ENCODE measurements at regions not wholly inside any gene's neighbourhood (a gene's known extent, or its start where the extent isn't known, plus 50 kb on each side); places are given as distances from the start of the nearest gene placed in this dataset.

GRCh38 chr16:65510241-65510640 lies 388.4 kb upstream of the CDH11 start:
- ChIA-PET POLR2A (no interaction called here), CTCF (no interaction called here)
- ATAC-seq (no peak), DNase-seq (ENCODE audit: low spot score) (peak; percentile 20)
- Mint-ChIP-seq H3K27me3 (ENCODE audit: low read depth) (no peaks in the 10 kb centered on the region), H3K9me3 (peaks cover 7% of the 10 kb centered on the region; the same call in 1 of the 2 replicates), H3K4me3 (no peak overlapping the region), H3K4me1 (peaks cover 12% of the 10 kb centered on the region), H3K27ac (no peak overlapping the region), H3K36me3 (no peaks in the 10 kb centered on the region)
- TF ChIP-seq ZNF317 (CRISPR knock-in tag; IDR thresholded peaks at IDR 0.05; ENCODE audit: borderline replicate concordance, low read depth) (no peak), MXD4 (CRISPR knock-in tag; IDR thresholded peaks at IDR 0.05; ENCODE audit: borderline replicate concordance) (no peak), GRHL2 (CRISPR knock-in tag; IDR thresholded peaks at IDR 0.05; ENCODE audit: insufficient replicate concordance, severe bottlenecking) (no peak), NFATC4 (CRISPR knock-in tag; IDR thresholded peaks at IDR 0.05) (no peak), STAT6 (CRISPR knock-in tag; conservative IDR thresholded peaks at IDR 0.05; ENCODE audit: low read depth) (no peak), ZNF121 (CRISPR knock-in tag; IDR thresholded peaks at IDR 0.05) (no peak), ZNF416 (CRISPR knock-in tag; IDR thresholded peaks at IDR 0.05) (no peak), ZNF219 (CRISPR knock-in tag; IDR thresholded peaks at IDR 0.05; ENCODE audit: borderline replicate concordance) (no peak)

GRCh38 chr16:65509172-65509571 lies 387.3 kb upstream of the CDH11 start:
- ATAC-seq (no peak), DNase-seq (ENCODE audit: low spot score) (no peak)
- Mint-ChIP-seq H3K4me1 (peaks cover 12% of the 10 kb centered on the region), H3K4me3 (no peak overlapping the region), H3K36me3 (no peaks in the 10 kb centered on the region), H3K27me3 (ENCODE audit: low read depth) (no peaks in the 10 kb centered on the region), H3K9me3 (peaks cover 5% of the 10 kb centered on the region; the same call in 1 of the 2 replicates), H3K27ac (no peak overlapping the region)
- POLR2A ChIA-PET: interaction anchor here (0.7 kb wide), 1 partner anchor 236 kb away, joined by 7 read pairs; no protein-coding TSS in a partner anchor
- CTCF ChIA-PET: no interaction called here
- TF ChIP-seq E2F4 (CRISPR knock-in tag; IDR thresholded peaks at IDR 0.05; ENCODE audit: borderline replicate concordance, low read depth): no peak
- TF ChIP-seq TP53 (CRISPR knock-in tag; IDR thresholded peaks at IDR 0.05): no peak
- no peak for TF ChIP-seq E2F1 (CRISPR knock-in tag; IDR thresholded peaks at IDR 0.05)
- no peak for TF ChIP-seq GTF2I (CRISPR knock-in tag; conservative IDR thresholded peaks at IDR 0.05)
- TF ChIP-seq FOXK1 (CRISPR knock-in tag; IDR thresholded peaks at IDR 0.05): no peak
- TF ChIP-seq HMGA2 (CRISPR knock-in tag; IDR thresholded peaks at IDR 0.05): no peak
- no peak for TF ChIP-seq MYBL2 (CRISPR knock-in tag; IDR thresholded peaks at IDR 0.05)
- no peak for TF ChIP-seq ZNF232 (CRISPR knock-in tag; IDR thresholded peaks at IDR 0.05)
- no peak for TF ChIP-seq HMGXB4 (CRISPR knock-in tag; IDR thresholded peaks at IDR 0.05)
- no peak for TF ChIP-seq ZBTB43 (CRISPR knock-in tag; IDR thresholded peaks at IDR 0.05)

Measured in WTC11 (cell line).